Activated gamma-delta T cell treated with anti-CD3 and anti-CD28 coated beads, Interleukin-2, amount 50 U/mL, for 16 hours (primary cell): ENCODE measurements at regions not wholly inside any gene's neighbourhood (a gene's known extent, or its start where the extent isn't known, plus 50 kb on each side); places are given as distances from the start of the nearest gene placed in this dataset.
"Not testable (repeated sequence)": the region's sequence is repeated elsewhere in the genome, so short reads cannot be mapped to it uniquely, and the experiment has no call there.

Experiments
- DNase-seq: peaks from one replicate; pipeline ENCODE4 v3.0.0-alpha.2; 2020; ENCODE audit warnings: low read depth

DNA sequence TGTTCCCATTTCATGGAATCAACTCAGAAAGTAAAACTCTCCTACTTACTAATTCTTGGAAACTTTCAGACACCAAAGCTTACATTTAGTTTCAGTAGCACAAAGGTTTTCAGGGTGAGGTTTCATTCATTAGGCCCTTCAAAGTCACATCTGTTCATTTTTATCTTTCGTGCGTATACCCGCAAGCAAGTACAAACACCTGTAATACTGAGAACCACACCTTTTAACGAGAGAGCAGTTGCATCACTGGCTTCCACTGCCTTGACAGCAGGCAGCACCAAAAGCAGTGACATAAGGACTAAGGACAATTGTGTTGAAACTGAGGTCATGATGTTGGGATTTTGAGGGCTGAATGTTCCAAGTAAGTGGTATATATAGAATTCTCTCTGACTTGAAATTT lies 60.5 kb downstream of the GOLGA6L22 start:
- not testable (repeated sequence) for DNase-seq

DNA sequence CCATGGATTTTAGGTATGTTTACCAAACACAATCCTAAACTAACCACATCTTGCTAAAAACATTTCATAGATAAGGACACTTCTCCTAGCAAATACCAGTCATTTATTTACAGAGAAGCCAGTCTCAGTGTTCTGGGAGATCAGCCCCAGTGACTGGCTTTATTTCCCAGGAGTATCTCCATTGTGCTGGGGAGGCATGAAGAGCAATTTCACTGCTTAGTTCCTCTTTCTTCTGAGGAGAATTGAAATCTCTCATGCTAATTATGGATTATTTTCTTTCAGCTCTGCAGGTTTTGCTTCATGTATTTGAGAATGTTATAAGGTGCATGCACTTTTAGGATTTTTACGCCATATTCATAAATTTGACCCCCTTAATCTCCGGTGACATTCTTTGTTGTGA lies 67.8 kb downstream of the GOLGA6L22 start:
- DNase-seq, result not testable (repeated sequence)

GRCh38 chr15:22527016-22527415 lies 68.3 kb downstream of the GOLGA6L22 start:
- DNase-seq, result not testable (repeated sequence)

GRCh38 chr15:22529200-22529599 lies 70.5 kb downstream of the GOLGA6L22 start:
- DNase-seq, result not testable (repeated sequence)

- DNase-seq, result not testable (repeated sequence)
Observed at GRCh38 chr15:22559701-22560100, 101.0 kb downstream of the GOLGA6L22 start.

- not testable (repeated sequence) for DNase-seq
Observed at GRCh38 chr15:22561716-22562115, 103.0 kb downstream of the GOLGA6L22 start.

DNA sequence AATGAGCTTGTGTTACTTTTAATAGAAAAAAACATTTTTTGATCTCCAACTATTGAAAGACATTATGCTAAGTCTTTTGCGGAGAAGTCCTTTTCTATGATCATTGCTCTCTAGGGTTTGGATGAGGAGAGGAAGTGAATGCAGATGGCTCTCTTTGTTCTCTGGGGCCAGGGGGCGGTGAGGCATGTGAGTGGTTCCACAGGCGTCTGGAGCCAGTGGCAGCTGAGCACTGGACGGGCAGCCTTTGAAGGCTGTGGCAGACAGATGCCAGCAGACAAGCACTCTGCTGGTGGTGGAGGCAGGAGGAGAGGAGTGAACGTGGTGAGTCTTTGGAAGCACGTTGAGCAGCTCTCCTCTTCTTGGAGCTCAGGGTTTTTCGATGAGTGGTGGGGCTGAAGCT lies 107.8 kb downstream of the GOLGA6L22 start:
- not testable (repeated sequence) for DNase-seq

GRCh38 chr15:22569486-22569885 lies 110.8 kb downstream of the GOLGA6L22 start:
- DNase-seq, result not testable (repeated sequence)

DNA sequence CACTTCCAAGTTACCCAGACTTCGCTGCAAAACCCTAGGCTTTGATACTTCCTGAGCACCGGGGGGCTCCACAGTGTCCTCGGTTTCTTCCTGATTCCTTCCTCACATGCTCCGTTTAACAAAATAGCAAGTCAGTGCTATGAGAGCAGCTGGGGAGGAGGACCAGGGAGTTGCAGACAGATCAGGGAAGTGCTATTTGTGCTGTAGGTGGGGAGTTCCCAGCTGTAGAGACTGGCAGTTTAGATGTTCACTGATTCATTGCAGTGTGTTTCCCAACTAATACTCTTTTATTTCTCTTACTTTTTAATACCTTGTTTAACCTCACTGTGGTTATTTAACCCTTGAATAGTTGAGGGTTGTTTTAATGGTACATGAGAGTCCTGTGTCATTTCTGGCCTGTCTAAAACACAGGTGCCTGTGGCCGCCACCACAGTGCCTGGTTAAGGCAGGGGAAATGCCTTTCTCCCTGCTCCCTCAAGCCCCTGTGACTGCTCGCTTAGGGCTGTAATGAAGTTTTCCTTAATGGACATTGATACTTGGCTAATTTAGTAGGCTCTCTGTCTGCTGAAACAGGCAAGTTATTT lies 113.5 kb downstream of the GOLGA6L22 start:
- not testable (repeated sequence) for DNase-seq

- DNase-seq, result not testable (repeated sequence)
Observed at GRCh38 chr15:22572792-22573191, 114.1 kb downstream of the GOLGA6L22 start.

DNA sequence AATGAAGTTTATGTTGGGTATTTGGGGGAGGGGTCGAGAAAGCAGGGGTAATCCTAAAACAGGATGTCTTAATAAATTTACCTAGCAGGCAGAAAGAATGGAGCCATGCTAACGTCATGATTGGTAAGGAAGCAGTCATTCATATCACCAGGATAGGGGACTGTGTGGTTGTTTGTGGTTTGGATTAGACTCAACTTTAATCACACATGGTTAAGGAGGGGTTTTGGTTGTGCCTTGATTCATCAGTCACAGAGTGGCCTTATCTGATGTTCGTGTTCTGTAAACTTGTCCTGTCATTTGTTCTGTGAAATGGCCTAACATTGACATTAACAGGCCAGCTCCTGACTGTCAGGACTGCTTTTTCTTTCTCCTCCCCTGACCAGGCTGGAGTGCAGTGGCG lies 119.1 kb downstream of the GOLGA6L22 start:
- DNase-seq, result not testable (repeated sequence)

- not testable (repeated sequence) for DNase-seq
Observed at GRCh38 chr15:22579213-22579612, 120.5 kb downstream of the GOLGA6L22 start.

DNA sequence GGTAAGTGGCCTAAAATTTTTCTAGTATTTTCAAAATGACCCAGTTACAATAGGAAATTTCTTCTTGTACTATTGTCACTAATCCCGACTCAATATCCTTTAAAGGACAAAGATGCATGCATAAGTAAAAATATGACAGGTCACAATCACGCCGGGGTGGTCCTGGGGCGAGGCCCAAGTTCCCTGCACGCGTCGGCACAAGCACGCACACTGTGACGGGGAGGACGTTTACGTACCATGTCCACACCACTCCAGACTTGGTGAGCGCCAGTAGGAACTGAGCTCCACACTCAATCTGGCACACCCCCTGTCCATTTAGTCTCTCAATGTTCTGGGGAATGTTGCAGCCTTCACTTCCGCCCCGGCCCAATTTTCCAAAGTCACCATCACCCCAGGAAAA lies 128.7 kb downstream of the GOLGA6L22 start:
- DNase-seq, result not testable (repeated sequence)

DNA sequence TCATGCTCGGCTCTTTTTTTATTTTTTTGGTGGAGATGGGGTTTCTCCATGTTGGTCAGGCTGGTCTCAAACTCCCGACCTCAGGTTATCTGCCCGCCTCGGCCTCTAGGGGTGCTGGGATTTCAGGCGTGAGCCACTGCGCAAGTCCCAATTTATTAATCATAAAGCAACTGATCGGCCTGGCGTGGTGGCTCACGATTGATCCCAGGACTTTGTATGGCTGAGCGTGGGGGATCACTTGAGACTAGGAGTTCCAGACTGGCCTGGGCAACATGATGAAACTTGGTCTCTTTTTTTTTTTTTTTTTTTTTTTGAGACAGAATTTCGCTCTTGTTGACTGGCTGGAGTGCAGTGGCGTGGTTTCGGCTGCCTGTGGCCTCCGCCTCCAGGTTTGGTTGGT lies 139.8 kb downstream of the GOLGA6L22 start:
- not testable (repeated sequence) for DNase-seq

GRCh38 chr15:22599526-22600320 lies 141.0 kb downstream of the GOLGA6L22 start:
- DNase-seq, result not testable (repeated sequence)

DNA sequence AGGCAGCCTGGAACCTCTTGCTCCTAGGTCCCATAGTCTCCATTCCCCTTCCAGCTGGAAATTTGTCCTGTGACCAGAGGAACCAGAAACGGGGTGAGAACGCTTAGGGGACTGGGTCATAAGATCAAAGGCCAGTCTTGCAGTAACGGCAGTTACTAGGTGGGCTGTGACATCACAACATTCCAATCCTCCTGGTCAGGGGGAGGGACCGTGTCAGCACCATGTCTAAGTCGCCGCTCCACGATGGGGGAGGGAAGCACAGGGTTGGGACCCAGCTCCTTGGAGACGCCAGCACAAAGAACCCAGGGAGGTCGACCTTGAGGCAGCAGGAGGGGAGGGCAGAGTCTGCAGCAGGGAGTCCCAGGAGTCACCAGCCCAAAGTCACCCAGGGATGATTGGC lies 158.3 kb downstream of the GOLGA6L22 start:
- not testable (repeated sequence) for DNase-seq

DNA sequence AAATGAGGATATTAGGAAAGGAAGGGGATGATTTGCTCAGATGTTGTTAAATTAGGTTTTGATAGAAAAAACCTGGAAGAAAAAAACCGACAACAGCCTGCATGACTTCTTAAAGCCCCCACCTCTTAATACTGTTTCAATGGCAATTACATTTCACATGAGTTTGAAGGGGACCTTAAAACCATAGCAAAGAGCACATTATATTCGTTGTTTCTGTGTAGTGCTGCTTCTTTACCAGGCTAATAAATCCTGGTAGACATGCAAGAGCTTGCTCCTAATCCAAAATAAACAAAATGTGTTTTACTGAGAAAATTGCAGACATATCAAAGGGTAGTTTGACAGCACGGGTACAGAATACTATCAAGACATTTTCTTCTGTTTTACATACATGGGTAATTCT lies 154.7 kb upstream of the NIPA1 start:
- DNase-seq, result not testable (repeated sequence)

- not testable (repeated sequence) for DNase-seq
Observed at GRCh38 chr15:22639983-22640382, 146.5 kb upstream of the NIPA1 start.

DNA sequence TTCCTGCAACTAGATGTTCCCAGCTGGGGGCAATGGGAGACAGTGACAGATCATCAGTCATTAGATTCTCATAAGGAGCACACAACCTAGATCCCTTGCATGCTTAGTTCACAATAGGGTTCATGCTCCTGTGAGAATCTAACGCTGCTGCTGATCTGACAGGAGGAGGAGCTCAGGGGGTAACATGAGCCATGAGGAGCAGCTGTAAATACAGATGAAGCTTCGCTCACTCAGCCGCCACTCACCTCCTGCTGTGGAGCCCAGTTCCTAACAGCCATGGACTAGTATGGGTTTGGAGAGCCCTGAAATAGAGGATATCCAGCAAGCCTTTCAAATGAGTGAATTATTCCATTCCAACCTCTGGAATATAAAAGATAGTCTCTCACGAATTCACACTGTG lies 137.0 kb upstream of the NIPA1 start:
- DNase-seq, result not testable (repeated sequence)

DNA sequence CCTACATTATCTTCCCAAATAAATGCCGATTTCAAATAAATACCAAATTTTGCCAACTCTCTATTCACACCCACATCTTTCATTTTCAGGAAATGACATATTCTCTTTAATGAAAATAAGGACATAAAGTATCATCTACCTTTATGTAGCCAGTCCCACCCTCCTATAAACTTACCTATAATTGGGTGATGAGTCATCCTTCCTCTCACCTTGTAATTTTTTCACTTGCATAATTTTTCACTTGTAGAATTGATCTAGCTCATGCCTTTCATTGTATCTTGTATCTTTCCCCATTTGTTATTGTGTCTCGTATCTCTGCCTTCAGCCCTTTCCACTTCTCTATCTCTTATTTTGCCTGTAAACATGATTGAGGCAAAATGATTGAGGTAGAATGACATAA lies 135.3 kb upstream of the NIPA1 start:
- DNase-seq, result not testable (repeated sequence)

DNA sequence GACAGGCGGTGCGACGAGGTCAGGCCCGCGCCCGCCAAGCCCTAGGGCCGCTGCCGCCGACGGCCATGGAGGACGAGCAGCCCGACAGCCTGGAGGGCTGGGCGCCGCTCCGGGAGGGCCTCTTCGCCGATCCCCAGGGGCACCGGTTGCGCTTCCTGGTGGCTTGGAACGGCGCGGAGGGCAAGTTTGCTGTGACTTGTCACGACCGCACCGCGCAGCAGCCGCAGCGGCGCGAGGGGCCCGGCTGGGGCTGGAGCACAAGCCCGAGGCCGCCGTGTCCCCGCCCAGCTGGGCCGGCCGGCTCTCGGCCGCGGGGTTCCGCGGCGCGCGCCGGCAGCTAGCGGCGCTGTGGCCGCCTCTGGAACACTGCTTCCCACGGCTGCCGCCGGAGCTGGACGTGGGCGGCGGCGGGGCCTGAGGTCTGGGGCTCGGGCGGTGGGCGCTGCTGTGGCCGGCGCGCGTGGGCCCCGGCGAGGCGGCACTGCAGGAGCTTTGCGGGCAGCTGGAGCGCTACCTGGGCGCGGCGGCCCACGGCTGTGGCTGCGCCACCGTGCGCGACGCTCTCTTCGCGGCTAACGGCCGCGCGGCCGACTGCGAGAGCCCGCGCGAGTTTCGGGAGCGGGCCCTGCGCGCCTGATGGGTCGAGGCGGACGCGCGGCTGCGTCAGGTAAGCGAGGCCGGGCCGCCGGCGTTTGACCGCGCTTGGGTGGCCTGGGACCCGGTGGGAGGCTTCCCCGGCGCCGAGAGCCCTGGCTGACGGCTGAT lies 122.0 kb upstream of the NIPA1 start:
- DNase-seq, result peak; percentile 19

DNA sequence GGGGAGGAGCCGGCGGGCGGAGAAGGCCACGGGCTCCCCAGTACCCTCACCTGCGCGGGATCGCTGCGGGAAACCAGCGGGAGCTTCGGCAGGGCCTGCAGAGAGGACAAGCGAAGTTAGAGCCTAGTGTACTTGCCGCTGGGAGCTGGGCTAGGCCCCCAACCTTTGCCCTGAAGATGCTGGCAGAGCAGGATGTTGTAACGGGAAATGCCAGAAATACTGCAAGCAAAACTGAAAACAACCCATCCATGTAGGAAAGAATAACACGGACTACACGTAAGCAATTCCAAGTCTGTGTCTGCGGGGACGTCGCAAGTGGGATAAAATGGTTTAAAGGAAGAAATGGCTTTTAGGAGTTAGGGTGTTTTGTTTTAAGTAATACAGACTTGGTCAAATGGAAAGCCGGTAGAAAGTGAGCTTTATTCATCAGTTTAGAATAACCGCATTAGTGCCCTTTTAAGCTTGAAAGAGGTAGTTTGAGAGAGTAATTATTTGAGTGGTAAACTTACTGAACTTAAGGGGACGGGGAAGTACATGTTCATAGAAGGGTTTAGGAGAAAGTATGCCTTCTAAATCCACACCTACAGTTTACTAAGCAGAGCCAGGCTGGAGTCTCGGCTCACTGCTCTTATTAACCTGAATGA lies 121.3 kb upstream of the NIPA1 start:
- DNase-seq, result not testable (repeated sequence)
